Stimulated activated CD8-positive, alpha-beta memory T cell treated with anti-CD3 and anti-CD28 coated beads, Interleukin-15, amount 100 ng/mL, for 1 hour (primary cell): ENCODE measurements at regions not wholly inside any gene's neighbourhood (a gene's known extent, or its start where the extent isn't known, plus 50 kb on each side); places are given as distances from the start of the nearest gene placed in this dataset.

Experiments
- DNase-seq: peaks from one replicate; pipeline ENCODE4 v3.0.0-alpha.2; 2020; ENCODE audit warnings: low read depth

DNA sequence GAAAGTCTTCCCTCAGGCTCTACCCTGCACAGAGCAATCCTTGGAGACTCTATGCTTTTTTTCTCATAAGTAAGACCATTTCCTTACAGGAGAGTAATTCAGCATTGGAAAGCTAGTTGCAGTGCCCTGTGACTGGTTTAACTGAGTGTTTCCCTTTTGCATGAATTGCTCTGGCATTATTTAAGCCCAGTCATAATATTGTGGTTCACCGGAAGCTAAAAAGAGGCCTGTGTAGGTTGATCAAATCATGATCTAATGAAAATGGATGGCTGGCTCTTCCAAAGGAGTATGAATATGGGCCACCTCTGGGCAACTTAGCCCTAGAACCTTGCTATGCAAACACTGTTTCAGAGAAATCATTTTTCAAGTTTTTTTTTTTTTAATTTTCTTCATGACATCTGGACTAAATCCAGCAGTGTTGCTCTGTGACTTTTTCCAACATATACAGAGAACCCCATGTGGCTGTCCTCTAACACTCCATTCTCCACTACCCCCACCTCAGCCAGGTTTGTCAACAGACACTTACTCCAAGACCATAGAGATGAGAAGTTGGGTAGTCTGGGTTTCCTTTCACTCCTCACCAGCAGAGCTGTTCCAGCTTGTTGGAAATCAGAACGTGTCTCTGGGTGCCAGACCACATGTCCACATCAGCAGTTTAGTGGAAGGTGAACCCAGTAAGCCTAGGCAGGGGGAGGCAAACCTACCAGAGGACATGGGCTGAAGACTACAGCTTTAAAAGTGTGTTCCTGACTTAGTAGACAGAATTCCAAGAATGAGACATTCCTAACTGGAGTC lies 175.2 kb upstream of the SLC14A2 start:
- DNase-seq, result no peak

DNA sequence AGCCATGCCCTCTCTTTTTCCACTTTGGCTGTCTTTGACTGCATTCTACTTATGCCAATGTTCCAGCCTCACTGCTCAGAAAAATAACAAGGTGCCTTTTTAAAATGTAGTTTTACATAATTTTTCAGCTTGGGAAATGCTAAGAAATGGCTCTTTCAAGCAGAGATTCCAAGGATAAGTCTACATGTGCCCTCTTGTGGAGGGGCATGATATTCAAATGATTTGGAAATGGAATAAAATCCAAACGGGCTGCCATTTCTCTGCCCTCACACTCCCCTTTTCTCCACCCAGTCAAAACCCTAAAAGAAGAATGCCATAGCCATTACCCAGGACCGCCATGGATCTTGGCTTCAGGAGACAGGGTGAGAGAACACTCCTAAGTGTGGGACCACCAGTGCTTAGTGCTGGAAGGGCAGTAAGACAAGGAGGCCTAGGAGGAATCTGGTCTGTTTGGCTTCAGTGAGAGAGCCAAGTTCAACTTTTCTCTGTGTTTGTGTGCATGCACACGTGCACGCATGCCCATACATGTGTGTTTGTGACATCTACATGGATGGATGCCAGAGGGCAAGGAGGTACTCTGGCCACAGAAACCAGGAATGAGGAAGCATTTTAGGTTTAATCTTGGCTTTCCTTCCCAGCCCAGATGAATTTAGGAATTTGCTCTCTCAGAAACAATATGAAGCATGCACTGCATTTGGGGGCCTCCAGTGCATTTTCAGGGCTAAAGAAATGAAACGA lies 174.0 kb upstream of the SLC14A2 start:
- no peak for DNase-seq

GRCh38 chr18:45444040-45444439 lies 171.2 kb upstream of the SLC14A2 start:
- DNase-seq, result no peak

DNA sequence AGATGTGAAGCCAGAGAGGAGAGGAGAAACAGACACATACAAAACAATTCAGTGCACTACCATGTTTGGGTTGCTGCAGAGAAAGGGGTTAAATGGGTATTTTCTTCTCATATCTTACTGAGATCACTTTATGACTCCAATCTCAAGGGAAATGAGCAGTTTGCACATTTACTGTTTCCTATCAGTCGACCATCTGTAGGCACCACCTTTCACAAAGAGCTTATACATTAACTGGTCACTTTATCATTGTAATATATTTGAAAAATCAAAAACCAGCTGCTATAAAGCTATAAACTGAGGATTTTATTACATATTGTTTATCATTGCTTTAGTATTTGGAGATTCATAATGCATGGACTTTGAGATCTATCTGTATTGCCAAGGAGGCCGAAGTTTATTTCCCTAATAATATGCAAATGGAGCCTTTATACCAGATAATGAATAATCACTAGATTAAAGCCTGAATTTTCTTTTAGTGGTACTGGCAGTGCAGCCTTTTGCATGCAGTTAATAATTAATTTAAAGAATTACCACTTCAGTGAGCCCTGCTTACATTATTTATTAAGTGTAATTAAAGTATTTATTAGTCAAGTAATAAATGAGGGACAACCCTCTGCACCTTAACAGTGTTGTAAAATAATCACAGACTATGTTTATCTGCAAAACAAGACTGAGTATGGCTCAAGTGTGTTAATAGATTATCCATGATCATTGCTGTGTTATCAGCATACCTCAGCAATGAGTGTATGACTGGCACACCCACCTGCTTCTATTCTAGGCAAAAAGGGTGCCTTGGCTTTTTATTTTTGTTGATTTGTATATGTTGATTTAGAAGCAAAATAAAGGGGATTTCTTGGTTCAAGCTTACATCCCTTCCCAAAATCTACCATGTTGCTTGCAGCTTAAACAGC lies 167.7 kb upstream of the SLC14A2 start:
- DNase-seq, result no peak

- no peak for DNase-seq
These were observed 166.4 kb upstream of the SLC14A2 start for GRCh38 chr18:45448871-45449270.

- no peak for DNase-seq
These were observed 165.7 kb upstream of the SLC14A2 start for GRCh38 chr18:45449418-45450227.

DNA sequence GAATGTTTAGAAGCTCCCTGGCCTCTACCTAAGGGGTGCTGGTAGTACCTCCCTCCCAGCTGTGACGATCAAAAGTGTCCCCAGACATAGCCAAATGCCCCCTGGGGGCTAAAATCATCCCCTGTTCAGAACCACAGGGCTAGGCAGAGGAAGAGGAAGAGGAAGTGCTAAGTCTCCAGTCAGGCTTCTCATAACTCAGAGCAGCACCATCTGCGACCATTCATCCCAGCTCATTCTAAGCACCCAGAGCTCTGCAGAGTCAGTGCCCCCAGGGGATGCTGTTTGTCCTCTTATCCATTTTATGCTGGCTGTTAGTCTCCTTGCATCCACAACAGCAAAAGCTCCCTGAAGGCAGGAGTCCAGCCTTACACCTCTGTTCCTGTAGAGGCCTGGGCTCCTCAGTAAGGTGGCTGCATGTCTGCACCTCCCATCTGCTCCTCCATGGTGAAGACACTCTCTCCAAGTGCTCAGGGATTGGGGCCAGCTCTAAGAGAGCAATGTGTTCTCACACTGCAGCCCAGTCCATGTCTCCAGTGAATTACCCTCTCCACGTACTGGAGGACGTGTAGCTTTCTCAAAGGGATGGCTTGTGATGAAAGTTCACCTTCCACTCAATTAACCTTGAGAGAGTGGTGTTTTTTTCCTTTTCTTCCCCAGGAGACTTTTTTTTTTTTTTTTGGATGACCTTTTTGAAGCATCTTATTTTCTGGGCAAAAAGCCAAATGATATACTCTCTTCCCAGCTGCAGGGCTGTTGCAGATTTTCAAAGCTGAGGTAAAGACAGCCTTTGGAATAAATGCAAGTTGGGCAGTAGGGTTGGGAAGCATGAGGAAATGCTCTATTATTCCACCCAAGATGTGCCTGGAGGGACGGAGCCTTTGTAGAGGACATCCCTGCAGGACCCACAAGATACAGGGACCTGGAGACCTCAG lies 158.9 kb upstream of the SLC14A2 start:
- DNase-seq, result no peak

- no peak for DNase-seq
These were observed 157.2 kb upstream of the SLC14A2 start for GRCh38 chr18:45458033-45458432.

GRCh38 chr18:45462179-45462578 lies 153.1 kb upstream of the SLC14A2 start:
- DNase-seq, result no peak

GRCh38 chr18:45463451-45463850 lies 151.8 kb upstream of the SLC14A2 start:
- no peak for DNase-seq

DNA sequence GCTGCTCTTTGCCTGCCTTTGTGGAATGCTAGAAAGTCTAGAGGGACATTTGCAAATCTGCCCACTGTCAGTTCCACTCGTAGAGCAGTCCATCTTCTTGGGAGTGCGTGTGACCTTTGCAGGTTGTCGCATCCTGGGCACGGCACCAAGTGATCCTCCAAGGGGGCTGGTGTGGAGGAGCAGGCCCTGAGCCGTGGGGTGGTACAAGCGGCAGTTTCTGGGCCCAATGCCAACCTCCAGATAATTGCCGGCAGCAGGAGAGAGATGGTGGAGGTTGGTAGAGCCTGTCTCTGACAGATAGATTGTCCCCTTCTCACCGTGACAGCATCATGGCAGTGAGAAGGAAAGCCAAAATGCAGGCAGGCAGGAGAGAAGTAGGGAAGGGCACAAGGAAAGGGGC lies 150.7 kb upstream of the SLC14A2 start:
- DNase-seq, result no peak

DNA sequence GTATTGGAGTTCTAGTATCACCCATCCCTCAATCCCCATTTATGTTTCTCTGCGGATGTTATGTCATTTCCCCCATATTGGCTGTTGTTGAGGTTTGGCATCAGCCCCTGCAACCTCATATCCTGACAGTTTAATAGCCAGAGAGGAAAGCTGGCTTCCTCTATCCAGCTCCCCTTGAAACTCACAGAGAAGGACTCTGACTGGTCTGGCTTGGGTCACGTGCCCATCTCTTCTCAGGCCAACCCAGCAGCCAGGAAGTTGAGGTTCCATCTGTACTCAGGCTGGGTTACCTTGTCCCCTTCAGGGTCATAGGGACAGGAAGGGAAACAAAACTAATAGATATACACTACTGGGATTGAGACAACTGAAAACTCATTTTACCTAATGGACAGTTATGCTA lies 148.0 kb upstream of the SLC14A2 start:
- DNase-seq, result no peak

DNA sequence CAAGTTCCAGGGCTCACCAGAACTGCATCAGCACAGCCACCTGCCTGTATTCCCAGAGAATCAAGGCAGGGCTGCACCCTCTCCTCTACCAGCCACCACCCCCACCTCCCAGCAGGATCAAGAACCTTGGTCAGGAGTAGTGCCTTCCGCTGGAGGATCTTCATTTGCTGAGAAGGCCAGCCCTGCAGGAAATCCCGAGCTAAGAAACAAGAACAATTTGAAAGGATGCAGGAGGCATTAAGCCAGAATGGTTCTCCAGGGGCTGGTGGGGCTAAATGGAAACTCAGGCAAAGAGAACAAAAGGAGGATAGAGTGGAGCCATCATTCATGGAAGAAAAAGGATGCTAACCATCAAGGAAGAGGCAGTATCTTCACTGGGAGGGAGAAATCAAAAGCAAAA lies 147.3 kb upstream of the SLC14A2 start:
- no peak for DNase-seq

DNA sequence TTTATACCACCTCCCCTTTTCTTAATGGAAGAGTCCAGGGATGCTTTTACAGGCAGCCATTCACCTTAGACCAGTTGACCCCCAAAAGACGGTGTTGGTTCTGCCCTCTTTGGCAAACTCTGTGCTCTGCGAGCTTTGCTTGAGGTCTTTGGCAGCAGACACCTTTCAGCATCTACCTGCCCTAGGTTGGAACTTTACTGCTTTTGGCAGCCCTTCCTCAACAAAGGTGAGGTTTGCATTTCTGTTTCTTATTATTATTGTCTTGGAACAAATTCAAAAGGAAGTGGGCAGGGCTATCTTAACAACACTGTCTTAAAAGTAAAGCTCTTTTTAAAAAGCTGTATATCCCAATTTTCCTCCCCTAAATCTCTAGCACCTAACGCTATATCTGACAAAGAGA lies 136.4 kb upstream of the SLC14A2 start:
- DNase-seq, result no peak

- DNase-seq, result no peak
These were observed 134.9 kb upstream of the SLC14A2 start for GRCh38 chr18:45480219-45481015.

DNA sequence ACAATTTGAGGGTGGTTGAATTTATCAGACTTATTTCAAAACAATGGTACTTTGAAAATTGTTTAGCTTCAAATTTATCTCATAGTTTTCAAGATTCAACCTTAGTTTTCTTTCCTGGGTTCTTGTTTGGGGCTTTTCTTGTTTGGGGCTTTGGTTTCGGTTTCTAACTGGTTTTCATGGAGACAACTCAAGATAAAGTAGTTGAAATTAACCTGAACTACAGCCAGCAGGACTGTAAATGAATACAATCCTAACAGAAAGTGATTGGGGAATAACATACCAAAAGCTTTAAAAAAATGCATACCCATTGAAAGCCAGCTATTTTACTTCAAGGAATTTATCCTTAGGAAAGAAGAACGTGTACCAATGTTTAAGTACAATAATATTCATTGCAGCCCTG lies 133.5 kb upstream of the SLC14A2 start:
- DNase-seq, result no peak

DNA sequence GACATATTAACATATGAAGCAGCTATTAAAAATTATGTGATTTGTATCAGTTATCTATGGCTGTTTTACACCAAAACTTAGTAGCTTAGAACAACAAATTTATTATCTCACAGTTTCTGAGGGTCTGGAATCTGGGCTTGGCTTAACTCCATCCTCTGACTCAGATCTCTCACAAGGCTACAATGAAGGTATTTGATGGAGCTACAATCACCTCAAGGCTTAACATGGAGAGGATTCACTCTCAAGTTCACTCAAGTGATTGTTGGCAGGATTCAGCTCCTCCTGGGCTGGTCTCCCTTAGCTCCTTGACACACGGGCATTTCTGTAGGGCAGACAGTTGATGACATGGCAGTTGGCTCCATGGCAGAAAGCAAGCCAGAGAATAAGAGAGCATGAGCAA lies 133.0 kb upstream of the SLC14A2 start:
- DNase-seq, result no peak

DNA sequence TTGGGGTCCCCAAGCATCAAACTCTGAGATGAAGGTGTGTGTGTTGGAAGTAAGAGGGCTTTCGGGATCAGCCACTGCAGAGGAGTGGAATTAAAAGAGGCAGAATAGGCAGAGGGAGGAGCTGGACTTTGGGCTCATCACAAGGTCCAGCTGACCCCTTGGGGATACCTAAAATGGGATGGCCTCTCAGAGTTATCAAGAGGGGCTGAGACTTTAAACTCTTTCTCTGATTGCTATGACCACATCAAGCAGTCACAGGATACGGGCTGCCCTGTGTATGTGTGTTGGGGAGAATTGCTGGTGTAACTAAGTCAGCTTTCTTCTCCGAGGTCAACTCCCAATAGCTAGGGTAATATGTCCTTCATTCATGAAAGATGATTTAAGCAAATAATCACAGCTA lies 127.7 kb upstream of the SLC14A2 start:
- DNase-seq, result no peak

GRCh38 chr18:45488645-45489044 lies 126.6 kb upstream of the SLC14A2 start:
- DNase-seq, result no peak

GRCh38 chr18:45493830-45494229 lies 121.4 kb upstream of the SLC14A2 start:
- no peak for DNase-seq
